HCT116 (cell line): ENCODE measurements at regions not wholly inside any gene's neighbourhood (a gene's known extent, or its start where the extent isn't known, plus 50 kb on each side); places are given as distances from the start of the nearest gene placed in this dataset.

Experiments
- CBX3 ChIP-seq: IDR thresholded peaks from 2 replicates; pipeline ENCODE4 v1.6.1; 2012; ENCODE audit warnings: low read depth
- EGR1 ChIP-seq: IDR thresholded peaks from 2 replicates; pipeline ENCODE4 v1.6.1; 2012; ENCODE audit warnings: low read depth
- EZH2 ChIP-seq: fragments of 200-600 bp; sonication (generic); IDR thresholded peaks from 2 replicates; pipeline ENCODE4 v1.6.1; 2017; ENCODE audit warnings: antibody characterized with exemption, mixed run types
- EZH2phosphoT487 ChIP-seq: fragments of 200-600 bp; IDR thresholded peaks from 2 replicates; pipeline ENCODE4 v1.6.1; 2018; ENCODE audit warnings: antibody characterized with exemption, borderline replicate concordance
- FOSL1 ChIP-seq: IDR thresholded peaks from 2 replicates; pipeline ENCODE4 v1.6.1; 2012; ENCODE audit warnings: low read depth
- POLR2A ChIP-seq: IDR thresholded peaks from 2 replicates; pipeline ENCODE4 v1.7.0; 2011; ENCODE audit warnings: borderline replicate concordance; ENCODE audit not compliant: insufficient read depth, insufficient read length; ENCODE audit errors: extremely low read depth
- SIN3A ChIP-seq: IDR thresholded peaks from 2 replicates; pipeline ENCODE4 v1.6.1; 2012; ENCODE audit warnings: low read depth
- SP1 ChIP-seq: IDR thresholded peaks from 2 replicates; pipeline ENCODE4 v1.6.1; 2012; ENCODE audit warnings: low read depth
- TCF7L2 ChIP-seq: IDR thresholded peaks from 2 replicates; pipeline ENCODE4 v1.7.0; 2011; ENCODE audit warnings: borderline replicate concordance, inconsistent platforms; ENCODE audit not compliant: insufficient read depth, insufficient read length; ENCODE audit errors: extremely low read depth
- YY1 ChIP-seq: IDR thresholded peaks from 2 replicates; pipeline ENCODE4 v1.6.1; 2011; ENCODE audit warnings: low read length, low read depth, moderate library complexity, mild to moderate bottlenecking; ENCODE audit not compliant: insufficient replicate concordance; ENCODE audit errors: extremely low read depth
- ZNF274 ChIP-seq: fragments of 200-500 bp; sonication (Bioruptor generic); IDR thresholded peaks from 2 replicates; pipeline ENCODE4 v1.6.1; 2014; ENCODE audit warnings: mild to moderate bottlenecking, low read depth, low read length, inconsistent platforms
- TF ChIP-seq, protein P1 (sequence below), 3 experiments: fragments of 200-600 bp in 1 of 3; sonication (generic) in 1 of 3; IDR thresholded peaks in 2 of 3; conservative IDR thresholded peaks in 1 of 3; 2 replicates each; pipeline ENCODE4 v1.5.1; 2012 to 2017; ENCODE audit warnings: low read depth in 2 of 3, low read length in 2 of 3, antibody characterized with exemption in 1 of 3, borderline replicate concordance in 1 of 3, control low read depth in 1 of 3, mild to moderate bottlenecking in 1 of 3, mixed read lengths in 1 of 3, mixed run types in 1 of 3, moderate library complexity in 1 of 3; ENCODE audit not compliant: insufficient read depth in 1 of 3
- TF ChIP-seq, protein P2 (sequence below): IDR thresholded peaks from 2 replicates; pipeline ENCODE4 v1.6.1; 2012
- TF ChIP-seq, protein P3 (sequence below): IDR thresholded peaks from 2 replicates; pipeline ENCODE4 v1.6.1; 2012; ENCODE audit warnings: low read depth

DNA sequence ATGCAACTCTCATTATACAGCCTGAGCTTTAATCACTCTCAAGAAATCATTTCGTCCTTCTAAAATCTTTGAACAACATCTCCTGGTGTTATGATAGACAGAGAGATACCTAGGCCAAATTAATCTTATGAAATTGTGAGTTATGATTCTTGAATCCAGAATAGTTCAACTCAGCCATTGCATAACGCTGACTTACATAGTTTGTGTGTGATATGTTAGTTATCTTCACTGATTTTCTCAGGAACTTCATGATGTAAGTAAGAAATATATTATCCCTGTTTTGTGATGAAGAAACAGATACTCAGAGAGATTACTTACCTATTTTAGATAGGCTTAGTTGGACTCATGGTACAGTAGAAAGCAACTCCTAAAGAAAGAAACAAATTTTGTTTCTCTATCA, 684.4 kb downstream of the ZEB2 start:
- TF ChIP-seq, protein P1, sequence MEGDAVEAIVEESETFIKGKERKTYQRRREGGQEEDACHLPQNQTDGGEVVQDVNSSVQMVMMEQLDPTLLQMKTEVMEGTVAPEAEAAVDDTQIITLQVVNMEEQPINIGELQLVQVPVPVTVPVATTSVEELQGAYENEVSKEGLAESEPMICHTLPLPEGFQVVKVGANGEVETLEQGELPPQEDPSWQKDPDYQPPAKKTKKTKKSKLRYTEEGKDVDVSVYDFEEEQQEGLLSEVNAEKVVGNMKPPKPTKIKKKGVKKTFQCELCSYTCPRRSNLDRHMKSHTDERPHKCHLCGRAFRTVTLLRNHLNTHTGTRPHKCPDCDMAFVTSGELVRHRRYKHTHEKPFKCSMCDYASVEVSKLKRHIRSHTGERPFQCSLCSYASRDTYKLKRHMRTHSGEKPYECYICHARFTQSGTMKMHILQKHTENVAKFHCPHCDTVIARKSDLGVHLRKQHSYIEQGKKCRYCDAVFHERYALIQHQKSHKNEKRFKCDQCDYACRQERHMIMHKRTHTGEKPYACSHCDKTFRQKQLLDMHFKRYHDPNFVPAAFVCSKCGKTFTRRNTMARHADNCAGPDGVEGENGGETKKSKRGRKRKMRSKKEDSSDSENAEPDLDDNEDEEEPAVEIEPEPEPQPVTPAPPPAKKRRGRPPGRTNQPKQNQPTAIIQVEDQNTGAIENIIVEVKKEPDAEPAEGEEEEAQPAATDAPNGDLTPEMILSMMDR (IDR thresholded peaks at IDR 0.05 in 2 of 3, conservative IDR thresholded peaks at IDR 0.05 in 1 of 3; ENCODE audit: borderline replicate concordance in 1 of 3, insufficient read depth in 1 of 3, low read depth in 2 of 3, low read length in 2 of 3), result no peak
- TF ChIP-seq, protein P2, sequence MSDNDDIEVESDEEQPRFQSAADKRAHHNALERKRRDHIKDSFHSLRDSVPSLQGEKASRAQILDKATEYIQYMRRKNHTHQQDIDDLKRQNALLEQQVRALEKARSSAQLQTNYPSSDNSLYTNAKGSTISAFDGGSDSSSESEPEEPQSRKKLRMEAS, result no peak
- TF ChIP-seq EGR1 (no peak), CBX3 (no peak), ZNF274 (no peak), SP1 (no peak), EZH2 (no peak), YY1 (no peak), FOSL1 (no peak), POLR2A (no peak), TCF7L2 (no peak), EZH2phosphoT487 (no peak), SIN3A (no peak)
- TF ChIP-seq, protein P3, sequence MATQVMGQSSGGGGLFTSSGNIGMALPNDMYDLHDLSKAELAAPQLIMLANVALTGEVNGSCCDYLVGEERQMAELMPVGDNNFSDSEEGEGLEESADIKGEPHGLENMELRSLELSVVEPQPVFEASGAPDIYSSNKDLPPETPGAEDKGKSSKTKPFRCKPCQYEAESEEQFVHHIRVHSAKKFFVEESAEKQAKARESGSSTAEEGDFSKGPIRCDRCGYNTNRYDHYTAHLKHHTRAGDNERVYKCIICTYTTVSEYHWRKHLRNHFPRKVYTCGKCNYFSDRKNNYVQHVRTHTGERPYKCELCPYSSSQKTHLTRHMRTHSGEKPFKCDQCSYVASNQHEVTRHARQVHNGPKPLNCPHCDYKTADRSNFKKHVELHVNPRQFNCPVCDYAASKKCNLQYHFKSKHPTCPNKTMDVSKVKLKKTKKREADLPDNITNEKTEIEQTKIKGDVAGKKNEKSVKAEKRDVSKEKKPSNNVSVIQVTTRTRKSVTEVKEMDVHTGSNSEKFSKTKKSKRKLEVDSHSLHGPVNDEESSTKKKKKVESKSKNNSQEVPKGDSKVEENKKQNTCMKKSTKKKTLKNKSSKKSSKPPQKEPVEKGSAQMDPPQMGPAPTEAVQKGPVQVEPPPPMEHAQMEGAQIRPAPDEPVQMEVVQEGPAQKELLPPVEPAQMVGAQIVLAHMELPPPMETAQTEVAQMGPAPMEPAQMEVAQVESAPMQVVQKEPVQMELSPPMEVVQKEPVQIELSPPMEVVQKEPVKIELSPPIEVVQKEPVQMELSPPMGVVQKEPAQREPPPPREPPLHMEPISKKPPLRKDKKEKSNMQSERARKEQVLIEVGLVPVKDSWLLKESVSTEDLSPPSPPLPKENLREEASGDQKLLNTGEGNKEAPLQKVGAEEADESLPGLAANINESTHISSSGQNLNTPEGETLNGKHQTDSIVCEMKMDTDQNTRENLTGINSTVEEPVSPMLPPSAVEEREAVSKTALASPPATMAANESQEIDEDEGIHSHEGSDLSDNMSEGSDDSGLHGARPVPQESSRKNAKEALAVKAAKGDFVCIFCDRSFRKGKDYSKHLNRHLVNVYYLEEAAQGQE, result no peak
